GM23338 (cell line): ENCODE measurements at regions not wholly inside any gene's neighbourhood (a gene's known extent, or its start where the extent isn't known, plus 50 kb on each side); places are given as distances from the start of the nearest gene placed in this dataset.

Experiments used
- ATAC-seq: fragments of 200-7000 bp; cut with Tn5 transposase; 3 replicates; pipeline ENCODE4 v1.9.1; 2020
- DNase-seq: peaks from one replicate; pipeline ENCODE4 v3.0.0-alpha.2; 2015; ENCODE audit warnings: low spot score
- H2AFZ ChIP-seq: fragments of 200-600 bp; sonication (generic); 2 replicates; pipeline ENCODE4 v1.8.0; 2016; ENCODE audit warnings: antibody characterized with exemption, mild to moderate bottlenecking, moderate library complexity
- H3F3A ChIP-seq: fragments of 200-600 bp; sonication (generic); replicated peaks from 2 replicates; pipeline ENCODE4 v1.8.0; 2017; ENCODE audit warnings: antibody characterized with exemption, mixed run types, low read depth
- H3K27ac ChIP-seq: fragments of 200-600 bp; sonication (generic); 2 replicates; pipeline ENCODE4 v1.6.1; 2016; ENCODE audit warnings: low read depth
- H3K27me3 ChIP-seq: fragments of 200-600 bp; sonication (generic); 2 replicates; pipeline ENCODE4 v1.8.0; 2016; ENCODE audit warnings: mild to moderate bottlenecking, mixed run types, moderate library complexity; ENCODE audit not compliant: insufficient read depth
- H3K36me3 ChIP-seq: fragments of 200-600 bp; sonication (generic); 2 replicates; pipeline ENCODE4 v1.8.0; 2016; ENCODE audit warnings: mild to moderate bottlenecking; ENCODE audit not compliant: insufficient read depth
- H3K4me1 ChIP-seq: fragments of 200-600 bp; sonication (generic); 2 replicates; pipeline ENCODE4 v1.8.0; 2016; ENCODE audit warnings: mild to moderate bottlenecking, moderate library complexity; ENCODE audit not compliant: insufficient read depth
- H3K4me2 ChIP-seq: fragments of 200-600 bp; sonication (generic); 2 replicates; pipeline ENCODE4 v1.7.1; 2017; ENCODE audit warnings: mixed run types
- H3K4me3 ChIP-seq: fragments of 200-600 bp; sonication (generic); 2 replicates; pipeline ENCODE4 v1.6.1; 2016; ENCODE audit warnings: mixed run types
- H3K79me2 ChIP-seq: fragments of 200-600 bp; sonication (generic); replicated peaks from 2 replicates; pipeline ENCODE4 v1.8.0; 2017; ENCODE audit warnings: mild to moderate bottlenecking; ENCODE audit not compliant: insufficient read depth
- H3K9me2 ChIP-seq: fragments of 200-600 bp; sonication (generic); 2 replicates; pipeline ENCODE4 v1.8.0; 2017; ENCODE audit not compliant: insufficient read depth
- H4K20me1 ChIP-seq: fragments of 200-600 bp; sonication (generic); replicated peaks from 2 replicates; pipeline ENCODE4 v1.8.0; 2017; ENCODE audit warnings: mild to moderate bottlenecking; ENCODE audit not compliant: insufficient read depth
- H3K27ac Mint-ChIP-seq: 2 replicates; pipeline ENCODE4 v1.8.0; 2020; ENCODE audit warnings: inconsistent platforms, mild to moderate bottlenecking, moderate library complexity, mixed read lengths
- H3K27me3 Mint-ChIP-seq: 3 replicates; pipeline ENCODE4 v1.8.0; 2022; ENCODE audit warnings: low read depth, mild to moderate bottlenecking, moderate library complexity, mixed read lengths, inconsistent platforms; ENCODE audit not compliant: insufficient read depth, poor library complexity
- H3K36me3 Mint-ChIP-seq: 3 replicates; pipeline ENCODE4 v1.8.0; 2021; ENCODE audit warnings: low read depth, mild to moderate bottlenecking, inconsistent platforms, moderate library complexity, mixed read lengths
- H3K4me1 Mint-ChIP-seq: 3 replicates; pipeline ENCODE4 v1.8.0; 2020; ENCODE audit warnings: mild to moderate bottlenecking, inconsistent platforms, mixed read lengths
- H3K4me3 Mint-ChIP-seq: 3 replicates; pipeline ENCODE4 v1.8.0; 2021; ENCODE audit warnings: moderate library complexity, mild to moderate bottlenecking, inconsistent platforms, mixed read lengths
- H3K9me3 Mint-ChIP-seq: 3 replicates; pipeline ENCODE4 v1.8.0; 2020; ENCODE audit warnings: moderate library complexity, mild to moderate bottlenecking, inconsistent platforms, mixed read lengths
- CREB1 ChIP-seq: fragments of 250-450 bp; sonication (Bioruptor Pico); IDR thresholded peaks from 2 replicates; pipeline ENCODE4 v1.5.0; 2020; ENCODE audit warnings: low read depth, mild to moderate bottlenecking, moderate library complexity
- CTCF ChIP-seq, 2 experiments: fragments of 200-600 bp in 1 of 2; sonication (generic) in 1 of 2; conservative IDR thresholded peaks; 2 replicates each; pipeline versions ENCODE4 v1.5.1 to v1.6.1; 2016 to 2017; ENCODE audit warnings: antibody characterized with exemption in 2 of 2, low read depth in 2 of 2, mild to moderate bottlenecking in 2 of 2, moderate library complexity in 1 of 2
- EZH2 ChIP-seq: fragments of 200-600 bp; sonication (generic); IDR thresholded peaks from one replicate; pipeline ENCODE4 v1.8.0; 2017; ENCODE audit warnings: antibody characterized with exemption, mild to moderate bottlenecking, low read depth; ENCODE audit not compliant: unreplicated experiment
- EZH2phosphoT487 ChIP-seq: fragments of 200-600 bp; sonication (generic); IDR thresholded peaks from one replicate; pipeline ENCODE4 v1.8.1; 2018; ENCODE audit warnings: antibody characterized with exemption; ENCODE audit not compliant: unreplicated experiment
- NANOG ChIP-seq: IDR thresholded peaks from 2 replicates; pipeline ENCODE4 v1.6.1; 2016; ENCODE audit warnings: antibody characterized with exemption, borderline replicate concordance
- POLR2AphosphoS5 ChIP-seq: IDR thresholded peaks from 2 replicates; pipeline ENCODE4 v1.6.1; 2016; ENCODE audit warnings: antibody characterized with exemption, low read depth
- REST ChIP-seq: IDR thresholded peaks from one replicate; pipeline ENCODE4 v1.6.1; 2018; ENCODE audit warnings: antibody characterized with exemption; ENCODE audit not compliant: unreplicated experiment
- ZNF331 ChIP-seq: fragments of 250-450 bp; sonication (Bioruptor Pico); IDR thresholded peaks from 2 replicates; pipeline ENCODE4 v1.5.0; 2020; ENCODE audit warnings: low read depth, mild to moderate bottlenecking, moderate library complexity
- TF ChIP-seq, protein P1 (sequence below): IDR thresholded peaks from 2 replicates; pipeline ENCODE4 v1.6.1; 2016; ENCODE audit warnings: antibody characterized with exemption

DNA sequence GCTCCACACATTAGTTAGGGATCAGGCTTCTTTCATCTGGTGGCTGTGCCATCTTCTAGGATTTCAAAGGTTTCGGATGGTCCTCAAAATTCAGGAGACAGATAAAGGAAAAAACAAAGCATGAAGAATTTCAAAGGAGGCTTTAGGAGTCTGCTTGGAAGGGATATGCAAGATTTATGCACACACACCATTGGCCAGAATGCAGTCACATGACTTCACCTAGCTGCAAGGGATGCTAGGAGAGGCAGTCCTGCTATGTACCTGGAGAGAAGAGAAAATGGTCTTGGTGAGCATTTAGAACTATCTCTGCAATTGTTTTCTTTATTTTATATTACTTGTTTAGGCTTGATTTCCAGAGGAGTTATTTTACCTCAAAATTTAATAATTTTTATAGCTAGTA, 174.6 kb downstream of the PCTP start:
- Histone ChIP-seq H3K36me3 (no peaks in the 10 kb centered on the region; the same call in 1 of the 2 replicates), H3K27me3 (no peaks in the 10 kb centered on the region), H3F3A (no peaks in the 10 kb centered on the region), H3K4me3 (no peak overlapping the region), H3K27ac (no peak overlapping the region), H3K9me2 (no peaks in the 10 kb centered on the region), H3K79me2 (no peaks in the 10 kb centered on the region), H4K20me1 (no peaks in the 10 kb centered on the region), H3K4me1 (peaks cover 9% of the 10 kb centered on the region), H2AFZ (no peak overlapping the region), H3K4me2 (no peak overlapping the region)
- H3K9me3 Mint-ChIP-seq: peaks cover 11% of the 10 kb centered on the region
- ATAC-seq (no peak), DNase-seq (no peak)
- peaks cover 11% of the 10 kb centered on the region for H3K36me3 Mint-ChIP-seq
- TF ChIP-seq EZH2 (no peak), CREB1 (CRISPR knock-in tag) (no peak), REST (no peak), CTCF (conservative IDR thresholded peaks at IDR 0.05; ENCODE audit: low read depth in 2 of 2) (no peak), ZNF331 (CRISPR knock-in tag) (no peak), EZH2phosphoT487 (no peak), NANOG (no peak), POLR2AphosphoS5 (no peak)
- TF ChIP-seq, protein P1, sequence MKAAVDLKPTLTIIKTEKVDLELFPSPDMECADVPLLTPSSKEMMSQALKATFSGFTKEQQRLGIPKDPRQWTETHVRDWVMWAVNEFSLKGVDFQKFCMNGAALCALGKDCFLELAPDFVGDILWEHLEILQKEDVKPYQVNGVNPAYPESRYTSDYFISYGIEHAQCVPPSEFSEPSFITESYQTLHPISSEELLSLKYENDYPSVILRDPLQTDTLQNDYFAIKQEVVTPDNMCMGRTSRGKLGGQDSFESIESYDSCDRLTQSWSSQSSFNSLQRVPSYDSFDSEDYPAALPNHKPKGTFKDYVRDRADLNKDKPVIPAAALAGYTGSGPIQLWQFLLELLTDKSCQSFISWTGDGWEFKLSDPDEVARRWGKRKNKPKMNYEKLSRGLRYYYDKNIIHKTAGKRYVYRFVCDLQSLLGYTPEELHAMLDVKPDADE: no peak
- no peak overlapping the region for H3K4me3 Mint-ChIP-seq
- H3K27me3 Mint-ChIP-seq: no peaks in the 10 kb centered on the region
- no peak overlapping the region for H3K27ac Mint-ChIP-seq
- H3K4me1 Mint-ChIP-seq: peaks cover 14% of the 10 kb centered on the region
